SK-N-SH treated with all-trans-retinoic acid at 6 μM for 48 hours (cell line): ENCODE measurements at regions not wholly inside any gene's neighbourhood (a gene's known extent, or its start where the extent isn't known, plus 50 kb on each side); places are given as distances from the start of the nearest gene placed in this dataset.

Source experiments
- ARNTL ChIP-seq: fragments of 450-650 bp; formaldehyde crosslinking; IDR thresholded peaks from 2 replicates; pipeline ENCODE4 v1.5.0; 2020; ENCODE audit warnings: low read depth, mild to moderate bottlenecking, moderate library complexity, borderline replicate concordance
- TF ChIP-seq, protein P1 (sequence below): fragments of 250-450 bp; sonication (Bioruptor Pico); IDR thresholded peaks from 2 replicates; pipeline ENCODE4 v1.5.0; 2020; ENCODE audit warnings: mild to moderate bottlenecking, moderate library complexity

DNA sequence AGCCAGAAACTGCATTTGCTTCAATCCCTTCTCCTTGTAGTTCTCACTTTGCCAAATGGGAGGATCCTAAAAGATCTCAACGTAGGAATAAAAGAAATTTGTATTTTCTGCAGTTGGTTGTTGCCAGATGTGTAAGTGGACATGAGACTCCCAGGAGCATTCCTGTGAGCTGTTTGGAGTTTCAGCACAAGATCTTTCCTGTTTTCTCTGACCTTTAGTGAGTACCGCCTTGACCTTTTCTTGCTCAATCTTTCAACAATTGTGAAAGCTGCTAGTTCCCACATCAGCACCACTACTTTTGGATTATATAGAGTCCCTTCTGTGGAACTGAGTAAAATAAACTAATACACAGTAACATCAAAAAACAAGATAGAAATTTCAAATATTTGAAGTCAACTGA is 683.8 kb upstream of the PABPC4L start:
- TF ChIP-seq ARNTL (CRISPR knock-in tag): no peak
- TF ChIP-seq, protein P1, sequence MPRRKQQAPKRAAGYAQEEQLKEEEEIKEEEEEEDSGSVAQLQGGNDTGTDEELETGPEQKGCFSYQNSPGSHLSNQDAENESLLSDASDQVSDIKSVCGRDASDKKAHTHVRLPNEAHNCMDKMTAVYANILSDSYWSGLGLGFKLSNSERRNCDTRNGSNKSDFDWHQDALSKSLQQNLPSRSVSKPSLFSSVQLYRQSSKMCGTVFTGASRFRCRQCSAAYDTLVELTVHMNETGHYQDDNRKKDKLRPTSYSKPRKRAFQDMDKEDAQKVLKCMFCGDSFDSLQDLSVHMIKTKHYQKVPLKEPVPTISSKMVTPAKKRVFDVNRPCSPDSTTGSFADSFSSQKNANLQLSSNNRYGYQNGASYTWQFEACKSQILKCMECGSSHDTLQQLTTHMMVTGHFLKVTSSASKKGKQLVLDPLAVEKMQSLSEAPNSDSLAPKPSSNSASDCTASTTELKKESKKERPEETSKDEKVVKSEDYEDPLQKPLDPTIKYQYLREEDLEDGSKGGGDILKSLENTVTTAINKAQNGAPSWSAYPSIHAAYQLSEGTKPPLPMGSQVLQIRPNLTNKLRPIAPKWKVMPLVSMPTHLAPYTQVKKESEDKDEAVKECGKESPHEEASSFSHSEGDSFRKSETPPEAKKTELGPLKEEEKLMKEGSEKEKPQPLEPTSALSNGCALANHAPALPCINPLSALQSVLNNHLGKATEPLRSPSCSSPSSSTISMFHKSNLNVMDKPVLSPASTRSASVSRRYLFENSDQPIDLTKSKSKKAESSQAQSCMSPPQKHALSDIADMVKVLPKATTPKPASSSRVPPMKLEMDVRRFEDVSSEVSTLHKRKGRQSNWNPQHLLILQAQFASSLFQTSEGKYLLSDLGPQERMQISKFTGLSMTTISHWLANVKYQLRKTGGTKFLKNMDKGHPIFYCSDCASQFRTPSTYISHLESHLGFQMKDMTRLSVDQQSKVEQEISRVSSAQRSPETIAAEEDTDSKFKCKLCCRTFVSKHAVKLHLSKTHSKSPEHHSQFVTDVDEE (CRISPR knock-in tag): no peak
